CD14-positive monocyte (primary cell): ENCODE measurements at regions not wholly inside any gene's neighbourhood (a gene's known extent, or its start where the extent isn't known, plus 50 kb on each side); places are given as distances from the start of the nearest gene placed in this dataset.

Source experiments
- DNase-seq, 3 donors: peaks; one replicate each; pipeline ENCODE4 v3.0.0-alpha.2; 2011 to 2022
- H2AFZ ChIP-seq: 2 replicates; pipeline ENCODE4 v1.6.0; 2012; ENCODE audit warnings: mild to moderate bottlenecking, low read depth, low read length, inconsistent platforms; ENCODE audit not compliant: insufficient read depth, poor library complexity, severe bottlenecking
- H3K27ac ChIP-seq, 2 donors: 1 replicate in 1 of 2; 2 replicates in 1 of 2; pipeline ENCODE4 v1.5.1; 2012 to 2013; ENCODE audit warnings: low read length in 2 of 2, control low read depth in 1 of 2, inconsistent platforms in 1 of 2, low read depth in 1 of 2, mild to moderate bottlenecking in 1 of 2
- H3K27me3 ChIP-seq, 2 donors: one replicate each; pipeline versions ENCODE4 v1.6.0 to v1.6.1; 2011 to 2013; ENCODE audit warnings: low read length in 2 of 2; ENCODE audit not compliant: control insufficient read depth in 2 of 2, insufficient read depth in 2 of 2
- H3K36me3 ChIP-seq, 2 donors: replicated peaks in 1 of 2; 1 replicate in 1 of 2; 2 replicates in 1 of 2; pipeline versions ENCODE4 v1.5.1 to v1.6.1; 2012 to 2013; ENCODE audit warnings: low read length in 2 of 2, control low read depth in 1 of 2, inconsistent platforms in 1 of 2, mild to moderate bottlenecking in 1 of 2; ENCODE audit not compliant: insufficient read depth in 2 of 2, control insufficient read depth in 1 of 2
- H3K4me1 ChIP-seq, 2 donors: 1 replicate in 1 of 2; 2 replicates in 1 of 2; pipeline versions ENCODE4 v1.5.1 to v1.6.1; 2012 to 2013; ENCODE audit warnings: low read length in 2 of 2, control low read depth in 1 of 2, inconsistent platforms in 1 of 2, mild to moderate bottlenecking in 1 of 2, moderate library complexity in 1 of 2; ENCODE audit not compliant: insufficient read depth in 2 of 2, control insufficient read depth in 1 of 2
- H3K4me2 ChIP-seq: replicated peaks from 2 replicates; pipeline ENCODE3; 2012; ENCODE audit warnings: low read length, moderate library complexity, mild to moderate bottlenecking; ENCODE audit not compliant: poor library complexity, severe bottlenecking; ENCODE audit errors: extremely low read depth
- H3K4me3 ChIP-seq, 3 experiments: fragments of 200-600 bp in 1 of 3; sonication (generic) in 1 of 3; replicated peaks in 1 of 3; 1 replicate in 2 of 3; 2 replicates in 1 of 3; pipeline ENCODE4 v1.5.1; 2011 to 2013; ENCODE audit warnings: low read length in 3 of 3, mild to moderate bottlenecking in 3 of 3, control low read depth in 2 of 3, low read depth in 2 of 3, inconsistent platforms in 1 of 3, moderate library complexity in 1 of 3
- H3K79me2 ChIP-seq: 2 replicates; pipeline ENCODE4 v1.6.0; 2012; ENCODE audit warnings: mild to moderate bottlenecking, control low read depth, inconsistent platforms, low read length, moderate library complexity; ENCODE audit not compliant: insufficient read depth
- H3K9ac ChIP-seq: 2 replicates; pipeline ENCODE4 v1.6.0; 2017; ENCODE audit warnings: low read length, mild to moderate bottlenecking; ENCODE audit not compliant: insufficient read depth, poor library complexity, severe bottlenecking
- H3K9me3 ChIP-seq, 2 donors: replicated peaks in 1 of 2; 1 replicate in 1 of 2; 2 replicates in 1 of 2; pipeline versions ENCODE4 v1.5.1 to v1.6.1; 2012 to 2013; ENCODE audit warnings: low read length in 2 of 2, control low read depth in 1 of 2; ENCODE audit not compliant: control insufficient read depth in 1 of 2, insufficient read depth in 1 of 2
- H4K20me1 ChIP-seq: 2 replicates; pipeline ENCODE4 v1.6.0; 2012; ENCODE audit warnings: mild to moderate bottlenecking, low read length, control low read depth, moderate library complexity; ENCODE audit not compliant: insufficient read depth
- H3K27ac Mint-ChIP-seq, 7 donors: one replicate each; pipeline ENCODE4 v1.8.0; 2020; ENCODE audit warnings: mild to moderate bottlenecking in 7 of 7, mixed read lengths in 7 of 7, moderate library complexity in 6 of 7, inconsistent platforms in 2 of 7
- H3K27me3 Mint-ChIP-seq, 3 donors: one replicate each; pipeline ENCODE4 v1.8.0; 2021 to 2022; ENCODE audit warnings: low read depth in 3 of 3, mild to moderate bottlenecking in 3 of 3, mixed read lengths in 3 of 3, moderate library complexity in 3 of 3, inconsistent platforms in 1 of 3
- H3K36me3 Mint-ChIP-seq, 2 donors: one replicate each; pipeline ENCODE4 v1.8.0; 2020; ENCODE audit warnings: mixed read lengths in 2 of 2, inconsistent platforms in 1 of 2, mild to moderate bottlenecking in 1 of 2
- H3K4me1 Mint-ChIP-seq: one replicate; pipeline ENCODE4 v1.8.0; 2020; ENCODE audit warnings: mild to moderate bottlenecking, mixed read lengths
- H3K4me3 Mint-ChIP-seq, 2 donors: one replicate each; pipeline ENCODE4 v1.8.0; 2020; ENCODE audit warnings: mild to moderate bottlenecking in 2 of 2, mixed read lengths in 2 of 2, moderate library complexity in 1 of 2
- H3K9me3 Mint-ChIP-seq, 7 donors: one replicate each; pipeline ENCODE4 v1.8.0; 2020 to 2022; ENCODE audit warnings: mixed read lengths in 7 of 7, mild to moderate bottlenecking in 6 of 7, moderate library complexity in 6 of 7, inconsistent platforms in 2 of 7
- WGBS: methylation state at CpG from one replicate; pipeline ENCODE4 v1.1.5; 2013; ENCODE audit warnings: missing lambda C conversion rate; ENCODE audit not compliant: insufficient coverage; 5-methylcytosine and 5-hydroxymethylcytosine counted together
- intact Hi-C, 2 donors: fragments of 100-400 bp; cut with micrococcal nuclease; formaldehyde crosslinking; loops; one replicate each; pipeline versions ENCODE4 v1.15.0 to v1.15.1; 2023
- TF ChIP-seq, protein P1 (sequence below): fragments of 200-600 bp; IDR thresholded peaks from one replicate; pipeline ENCODE4 v1.8.0; 2022; ENCODE audit warnings: antibody characterized with exemption, mild to moderate bottlenecking

DNA sequence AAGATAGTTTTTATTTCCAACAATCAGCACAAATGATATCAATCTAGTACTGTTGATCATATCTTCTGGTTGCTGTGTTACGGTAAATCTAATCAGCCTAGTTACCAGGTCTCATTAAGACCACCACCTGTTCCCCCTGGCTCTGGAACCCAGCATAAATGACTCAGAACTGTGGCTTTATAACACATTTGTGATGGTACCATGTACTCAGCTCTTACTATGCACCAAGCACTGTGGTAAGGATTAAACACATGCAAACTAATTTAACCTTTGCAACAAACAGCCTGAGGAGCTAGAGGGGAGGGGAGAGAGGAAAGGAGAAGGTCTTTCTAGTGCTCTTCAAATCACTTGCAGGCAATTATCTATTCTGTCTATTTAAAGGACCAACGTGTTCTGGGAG, 173.9 kb upstream of the LMCD1 start:
- H3K9me3 ChIP-seq = no peaks in the 10 kb centered on the region
- H3K36me3 ChIP-seq = no peaks in the 10 kb centered on the region
- no peak for DNase-seq
- intact Hi-C loops = no loop called here
- no peaks in the 10 kb centered on the region for H3K27me3 ChIP-seq
- no peaks in the 10 kb centered on the region for H3K4me1 Mint-ChIP-seq
- H3K4me3 Mint-ChIP-seq = no peak overlapping the region
- no peaks in the 10 kb centered on the region for H3K36me3 Mint-ChIP-seq
- H2AFZ ChIP-seq = no peak overlapping the region
- H3K4me1 ChIP-seq = no peaks in the 10 kb centered on the region
- no peaks in the 10 kb centered on the region for H3K9me3 Mint-ChIP-seq
- H3K4me3 ChIP-seq = no peak overlapping the region
- H3K79me2 ChIP-seq = no peaks in the 10 kb centered on the region
- TF ChIP-seq, protein P1, sequence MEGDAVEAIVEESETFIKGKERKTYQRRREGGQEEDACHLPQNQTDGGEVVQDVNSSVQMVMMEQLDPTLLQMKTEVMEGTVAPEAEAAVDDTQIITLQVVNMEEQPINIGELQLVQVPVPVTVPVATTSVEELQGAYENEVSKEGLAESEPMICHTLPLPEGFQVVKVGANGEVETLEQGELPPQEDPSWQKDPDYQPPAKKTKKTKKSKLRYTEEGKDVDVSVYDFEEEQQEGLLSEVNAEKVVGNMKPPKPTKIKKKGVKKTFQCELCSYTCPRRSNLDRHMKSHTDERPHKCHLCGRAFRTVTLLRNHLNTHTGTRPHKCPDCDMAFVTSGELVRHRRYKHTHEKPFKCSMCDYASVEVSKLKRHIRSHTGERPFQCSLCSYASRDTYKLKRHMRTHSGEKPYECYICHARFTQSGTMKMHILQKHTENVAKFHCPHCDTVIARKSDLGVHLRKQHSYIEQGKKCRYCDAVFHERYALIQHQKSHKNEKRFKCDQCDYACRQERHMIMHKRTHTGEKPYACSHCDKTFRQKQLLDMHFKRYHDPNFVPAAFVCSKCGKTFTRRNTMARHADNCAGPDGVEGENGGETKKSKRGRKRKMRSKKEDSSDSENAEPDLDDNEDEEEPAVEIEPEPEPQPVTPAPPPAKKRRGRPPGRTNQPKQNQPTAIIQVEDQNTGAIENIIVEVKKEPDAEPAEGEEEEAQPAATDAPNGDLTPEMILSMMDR = no peak
- no peak overlapping the region for H3K27ac Mint-ChIP-seq
- peaks cover 0 to 2% (median 1%) of the 10 kb centered on the region in 3 donors for H3K27me3 Mint-ChIP-seq
- no peak overlapping the region for H3K4me2 ChIP-seq
- no CpG with 5 or more reads among the region's 2 CpGs for WGBS
- no peaks in the 10 kb centered on the region for H4K20me1 ChIP-seq
- no peak overlapping the region for H3K27ac ChIP-seq
- H3K9ac ChIP-seq = no peak overlapping the region

GRCh38 chr3:8328967-8329366, 172.7 kb upstream of the LMCD1 start:
- Mint-ChIP-seq H3K4me1 (no peaks in the 10 kb centered on the region), H3K4me3 (no peak overlapping the region), H3K27me3 (peaks cover 0 to 2% (median 1%) of the 10 kb centered on the region in 3 donors), H3K9me3 (peaks cover 0 to 1% (median 0%) of the 10 kb centered on the region in 7 donors), H3K27ac (no peak overlapping the region), H3K36me3 (no peaks in the 10 kb centered on the region)
- intact Hi-C loops = no loop called here
- Histone ChIP-seq H3K9ac (no peak overlapping the region), H4K20me1 (no peaks in the 10 kb centered on the region), H3K4me1 (no peaks in the 10 kb centered on the region), H3K36me3 (no peaks in the 10 kb centered on the region), H3K27ac (no peak overlapping the region), H3K4me3 (no peak overlapping the region), H2AFZ (no peak overlapping the region), H3K27me3 (no peaks in the 10 kb centered on the region), H3K4me2 (no peak overlapping the region), H3K9me3 (no peaks in the 10 kb centered on the region), H3K79me2 (no peaks in the 10 kb centered on the region)
- 30% methylated on average over 2 of the region's 3 CpGs for WGBS
- no peak for DNase-seq
- TF ChIP-seq, protein P1 = no peak
